ENCODE measurements at regions not wholly inside any gene's neighbourhood (a gene's known extent, or its start where the extent isn't known, plus 50 kb on each side); places are given as distances from the start of the nearest gene placed in this dataset.

DNA sequence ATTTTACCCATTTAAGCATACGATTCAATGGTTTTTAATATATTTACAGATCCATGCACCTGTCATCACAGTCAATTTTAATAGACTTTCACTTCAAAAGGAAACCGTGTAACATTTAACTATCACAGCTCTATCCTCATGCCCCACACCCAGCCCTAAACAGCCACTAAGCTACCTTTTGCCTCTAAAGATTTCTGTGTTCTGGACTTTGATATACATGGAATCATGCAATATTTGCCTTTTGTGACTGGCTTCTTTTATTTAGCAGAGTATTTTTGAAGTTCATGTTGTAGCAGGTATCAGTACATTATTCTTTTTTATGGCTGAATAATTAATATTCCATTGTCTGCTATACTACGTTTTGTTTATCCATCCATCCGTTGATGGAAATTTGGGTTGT, 50.3 kb upstream of the STX16 start:
- Mint-ChIP-seq H3K4me3 (no peak overlapping the region), H3K9me3 (peaks cover 0 to 4% (median 0%) of the 10 kb centered on the region in 5 donors), H3K36me3 (peaks cover 0 to 2% (median 0%) of the 10 kb centered on the region in 3 donors), H3K27ac (peak overlapping the region in 1 of 8 donors; percentile 24), H3K4me1 (no peaks in the 10 kb centered on the region), H3K27me3 (peaks cover 5 to 12% of the 10 kb centered on the region in 2 donors)
- POLR2A ChIA-PET: no interaction called here
- no peak overlapping the region for H3K4me3 ChIP-seq (ENCODE audit: low read length)
- no peak overlapping the region for H3K27ac ChIP-seq (ENCODE audit: low read depth, low read length)
- CTCF ChIA-PET: no interaction called here
- H3K4me1 ChIP-seq (ENCODE audit: insufficient read depth, low read length): no peaks in the 10 kb centered on the region
- DNase-seq: no peak
- H3K36me3 ChIP-seq (ENCODE audit: insufficient read depth, low read length): no peaks in the 10 kb centered on the region
- no peaks in the 10 kb centered on the region for H3K9me3 ChIP-seq (ENCODE audit: low read length)
- no peaks in the 10 kb centered on the region for H3K27me3 ChIP-seq (ENCODE audit: insufficient read depth, low read length, poor library complexity, severe bottlenecking)

DNA sequence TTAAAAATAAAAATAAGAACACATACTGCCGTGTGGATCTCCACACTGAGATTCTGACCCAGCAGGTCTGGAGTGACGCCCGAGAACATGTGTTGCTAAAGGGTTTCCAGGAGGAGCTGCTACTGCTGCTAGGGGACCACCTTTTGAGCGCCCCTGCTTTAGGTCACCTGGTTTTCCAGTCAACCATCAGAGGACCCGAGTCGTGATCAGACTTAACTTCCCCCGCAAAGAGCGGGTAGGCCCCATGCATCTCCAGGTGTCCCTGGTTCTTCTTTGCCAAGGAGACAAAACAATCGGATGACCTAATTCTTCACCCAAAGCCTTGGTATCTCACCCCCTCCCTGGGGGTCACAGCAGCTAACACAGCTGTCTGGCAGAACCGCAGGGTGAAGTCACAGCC, 51.1 kb upstream of the STX16 start:
- Histone ChIP-seq H3K27ac (ENCODE audit: low read depth, low read length) (no peak overlapping the region), H3K27me3 (ENCODE audit: insufficient read depth, low read length, poor library complexity, severe bottlenecking) (no peaks in the 10 kb centered on the region), H3K4me3 (ENCODE audit: low read length) (no peak overlapping the region), H3K36me3 (ENCODE audit: insufficient read depth, low read length) (no peaks in the 10 kb centered on the region), H3K9me3 (ENCODE audit: low read length) (no peaks in the 10 kb centered on the region), H3K4me1 (ENCODE audit: insufficient read depth, low read length) (no peaks in the 10 kb centered on the region)
- Mint-ChIP-seq H3K27me3 (peaks cover 5 to 12% of the 10 kb centered on the region in 2 donors), H3K36me3 (peaks cover 0 to 2% (median 0%) of the 10 kb centered on the region in 3 donors), H3K4me3 (no peak overlapping the region), H3K4me1 (no peaks in the 10 kb centered on the region), H3K9me3 (peaks cover 0 to 4% (median 0%) of the 10 kb centered on the region in 5 donors), H3K27ac (no peak overlapping the region)
- POLR2A ChIA-PET: no interaction called here
- DNase-seq: peak in 1 of 5 donors; percentile 19
- CTCF ChIA-PET: no interaction called here

DNA sequence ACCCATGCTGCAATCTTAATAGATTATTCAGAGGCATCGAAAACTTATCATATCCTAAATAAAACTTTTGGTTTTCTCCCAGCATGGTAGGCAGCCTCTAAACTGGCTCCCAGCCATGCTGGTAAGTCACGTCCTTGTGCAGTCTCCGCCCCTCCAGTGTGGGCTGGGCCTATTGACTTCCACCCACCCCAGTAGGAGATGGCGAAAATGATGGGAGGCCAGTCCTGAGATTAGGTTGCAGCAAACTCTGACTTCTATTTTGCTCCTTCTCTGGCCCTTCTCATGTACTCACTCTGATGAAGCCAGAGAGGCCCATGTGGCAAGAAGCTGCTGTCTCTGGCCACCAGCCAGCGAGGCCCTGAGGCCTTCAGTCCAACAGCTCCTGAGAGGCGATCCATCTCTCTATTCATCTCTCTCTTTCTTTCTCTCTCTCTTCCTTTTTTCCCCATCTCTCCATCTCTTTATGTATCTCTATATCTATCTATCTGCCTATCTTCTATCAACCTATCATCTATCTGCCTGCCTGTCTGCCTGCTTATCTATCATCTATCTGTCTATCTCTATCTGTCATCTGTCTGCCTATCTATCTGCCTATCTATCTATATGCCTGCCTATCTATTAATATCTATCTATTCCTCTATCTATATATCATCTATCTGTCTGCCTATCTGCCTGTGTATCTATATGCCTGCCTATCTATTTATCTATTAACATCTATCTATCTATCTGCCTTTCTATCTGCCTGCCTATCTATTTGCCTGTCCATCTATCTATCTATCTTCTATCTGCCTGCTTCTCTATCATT, 52.7 kb upstream of the STX16 start:
- CTCF ChIA-PET: no interaction called here
- Histone ChIP-seq H3K4me1 (ENCODE audit: insufficient read depth, low read length) (no peaks in the 10 kb centered on the region), H3K27me3 (ENCODE audit: insufficient read depth, low read length, poor library complexity, severe bottlenecking) (no peaks in the 10 kb centered on the region), H3K27ac (ENCODE audit: low read depth, low read length) (no peak overlapping the region), H3K4me3 (ENCODE audit: low read length) (no peak overlapping the region), H3K36me3 (ENCODE audit: insufficient read depth, low read length) (no peaks in the 10 kb centered on the region), H3K9me3 (ENCODE audit: low read length) (no peaks in the 10 kb centered on the region)
- Mint-ChIP-seq H3K4me3 (no peak overlapping the region), H3K27me3 (peaks cover 7 to 14% of the 10 kb centered on the region in 2 donors), H3K27ac (no peak overlapping the region), H3K36me3 (peaks cover 0 to 2% (median 0%) of the 10 kb centered on the region in 3 donors), H3K4me1 (no peaks in the 10 kb centered on the region), H3K9me3 (peaks cover 0 to 2% (median 0%) of the 10 kb centered on the region in 5 donors)
- DNase-seq: no peak
- POLR2A ChIA-PET: no interaction called here

DNA sequence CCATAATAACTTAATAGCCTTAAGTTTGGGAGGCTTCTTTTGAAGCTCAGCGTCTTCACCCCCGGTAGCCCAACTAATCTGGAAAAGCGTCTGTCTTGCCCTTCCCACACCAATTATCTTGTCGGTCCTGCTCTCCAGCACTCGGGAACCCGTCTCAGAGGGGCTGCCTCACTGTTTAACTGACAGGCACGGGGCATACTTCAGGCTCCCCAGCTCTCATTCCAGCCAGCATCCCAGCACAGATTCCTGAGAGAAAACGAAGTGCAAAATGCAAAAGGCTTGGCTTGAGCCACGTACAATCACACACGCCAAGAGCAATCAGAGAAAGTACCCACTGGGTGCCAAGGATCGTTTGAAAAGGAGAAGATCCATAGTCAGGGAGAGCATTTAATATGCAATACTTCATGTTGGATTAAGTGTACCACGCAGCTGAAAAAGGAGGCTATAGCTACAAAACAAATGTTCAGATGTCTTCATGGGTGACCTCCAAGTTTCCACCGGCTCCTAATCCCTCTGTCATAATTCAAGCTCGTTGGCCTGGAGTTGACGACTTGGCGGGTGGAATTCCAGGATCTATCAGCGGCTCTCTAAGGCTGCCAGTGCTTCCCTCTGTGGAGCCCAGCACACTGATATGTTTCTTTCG, 53.7 kb upstream of the STX16 start:
- Mint-ChIP-seq H3K9me3 (no peaks in the 10 kb centered on the region), H3K27me3 (peaks cover 7 to 17% of the 10 kb centered on the region in 2 donors), H3K36me3 (peaks cover 0 to 2% (median 0%) of the 10 kb centered on the region in 3 donors), H3K27ac (no peak overlapping the region), H3K4me3 (no peak overlapping the region), H3K4me1 (no peaks in the 10 kb centered on the region)
- no peak overlapping the region for H3K4me3 ChIP-seq (ENCODE audit: low read length)
- no peaks in the 10 kb centered on the region for H3K36me3 ChIP-seq (ENCODE audit: insufficient read depth, low read length)
- ChIA-PET POLR2A (no interaction called here), CTCF (no interaction called here)
- H3K27me3 ChIP-seq (ENCODE audit: insufficient read depth, low read length, poor library complexity, severe bottlenecking): no peaks in the 10 kb centered on the region
- no peak overlapping the region for H3K27ac ChIP-seq (ENCODE audit: low read depth, low read length)
- H3K9me3 ChIP-seq (ENCODE audit: low read length): no peaks in the 10 kb centered on the region
- no peak for DNase-seq
- no peaks in the 10 kb centered on the region for H3K4me1 ChIP-seq (ENCODE audit: insufficient read depth, low read length)

DNA sequence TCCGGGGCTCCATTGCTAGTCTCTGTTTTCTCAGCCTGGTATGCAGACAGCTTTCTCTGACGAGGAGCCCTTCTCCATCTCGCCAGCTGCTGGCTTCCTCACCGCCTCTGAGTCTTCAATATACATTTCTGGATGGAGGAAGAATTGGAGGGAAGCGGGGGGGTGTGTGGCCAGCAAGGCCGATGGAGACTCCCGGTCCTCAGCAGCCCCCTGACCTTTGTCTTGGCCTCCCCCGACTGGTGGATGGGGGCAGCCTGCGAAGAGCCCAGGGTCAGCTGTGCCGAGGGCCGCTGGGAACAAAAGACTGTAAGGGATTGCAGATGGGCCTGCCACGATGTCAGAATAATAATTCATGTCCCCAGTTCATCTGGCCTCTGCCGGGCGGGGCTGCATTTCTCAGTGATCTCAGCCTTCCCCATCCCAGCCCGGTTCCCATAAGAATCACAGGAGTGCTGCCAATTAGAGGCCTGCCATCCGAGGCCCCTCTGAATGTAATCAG, 54.3 kb upstream of the STX16 start:
- peaks cover 0 to under 1% (median 0%) of the 10 kb centered on the region in 3 donors for H3K4me1 Mint-ChIP-seq
- DNase-seq: no peak
- Histone ChIP-seq H3K9me3 (ENCODE audit: low read length) (no peaks in the 10 kb centered on the region), H3K36me3 (ENCODE audit: insufficient read depth, low read length) (no peaks in the 10 kb centered on the region), H3K4me1 (ENCODE audit: insufficient read depth, low read length) (no peaks in the 10 kb centered on the region), H3K27me3 (ENCODE audit: insufficient read depth, low read length, poor library complexity, severe bottlenecking) (no peaks in the 10 kb centered on the region), H3K27ac (ENCODE audit: low read depth, low read length) (no peak overlapping the region), H3K4me3 (ENCODE audit: low read length) (no peak overlapping the region)
- ChIA-PET CTCF (no interaction called here), POLR2A (no interaction called here)
- no peak overlapping the region for H3K27ac Mint-ChIP-seq
- H3K27me3 Mint-ChIP-seq: peaks cover 8 to 18% of the 10 kb centered on the region in 2 donors
- no peaks in the 10 kb centered on the region for H3K9me3 Mint-ChIP-seq
- H3K4me3 Mint-ChIP-seq: no peak overlapping the region
- H3K36me3 Mint-ChIP-seq: peaks cover 0 to 2% (median 0%) of the 10 kb centered on the region in 3 donors

DNA sequence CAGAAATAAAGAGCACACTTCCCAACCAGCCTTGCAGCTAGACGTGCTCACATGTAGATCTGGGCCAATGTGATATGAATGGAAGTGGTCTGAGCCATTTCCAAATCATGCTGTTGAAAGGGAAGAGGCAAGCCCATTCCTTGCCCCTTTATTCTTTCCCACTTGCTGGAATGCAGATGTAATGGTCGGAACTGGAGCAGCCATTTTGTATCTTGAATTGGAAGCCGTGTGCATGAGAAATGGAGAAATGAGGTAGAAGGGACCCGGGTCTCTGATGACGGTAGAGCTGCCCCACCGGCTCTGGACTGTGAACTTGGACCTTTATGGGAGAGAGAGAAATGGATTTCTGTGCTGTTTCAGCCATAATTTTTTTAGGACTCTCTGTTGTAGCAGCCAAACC, 54.8 kb upstream of the STX16 start:
- peaks cover 14 to 24% of the 10 kb centered on the region in 2 donors for H3K27me3 Mint-ChIP-seq
- ChIA-PET CTCF (no interaction called here), POLR2A (no interaction called here)
- H3K4me1 Mint-ChIP-seq: peaks cover 5 to 6% (median 5%) of the 10 kb centered on the region in 3 donors
- no peaks in the 10 kb centered on the region for H3K9me3 Mint-ChIP-seq
- Histone ChIP-seq H3K4me3 (ENCODE audit: low read length) (no peak overlapping the region), H3K4me1 (ENCODE audit: insufficient read depth, low read length) (no peaks in the 10 kb centered on the region), H3K27ac (ENCODE audit: low read depth, low read length) (no peak overlapping the region), H3K9me3 (ENCODE audit: low read length) (no peaks in the 10 kb centered on the region), H3K27me3 (ENCODE audit: insufficient read depth, low read length, poor library complexity, severe bottlenecking) (no peaks in the 10 kb centered on the region), H3K36me3 (ENCODE audit: insufficient read depth, low read length) (no peaks in the 10 kb centered on the region)
- H3K4me3 Mint-ChIP-seq: no peak overlapping the region
- H3K36me3 Mint-ChIP-seq: peaks cover 0 to 2% (median 0%) of the 10 kb centered on the region in 3 donors
- H3K27ac Mint-ChIP-seq: no peak overlapping the region
- DNase-seq: no peak

DNA sequence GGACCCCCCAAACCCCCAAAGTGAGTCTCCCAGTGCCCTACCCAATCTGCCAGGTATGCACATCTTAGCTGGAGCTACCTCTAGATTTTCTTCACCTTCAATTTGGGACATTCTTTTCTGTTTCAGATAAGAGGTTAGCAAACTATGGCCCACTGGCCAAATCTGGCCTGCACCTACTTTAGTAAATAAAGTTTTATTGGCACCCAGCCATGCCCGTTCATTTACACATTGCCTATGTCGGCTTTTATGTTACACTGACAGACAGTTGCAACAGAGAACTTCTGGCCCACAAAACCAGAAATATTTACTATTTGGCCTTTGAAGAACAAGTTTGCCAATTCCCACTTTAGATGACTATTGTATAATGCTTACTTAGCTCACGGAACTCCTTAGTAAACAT, 55.9 kb upstream of the STX16 start:
- H3K9me3 ChIP-seq (ENCODE audit: low read length): no peaks in the 10 kb centered on the region
- ChIA-PET POLR2A (no interaction called here), CTCF (no interaction called here)
- DNase-seq: no peak
- H3K27me3 Mint-ChIP-seq: peaks cover 14 to 28% of the 10 kb centered on the region in 2 donors
- no peak overlapping the region for H3K4me3 Mint-ChIP-seq
- no peaks in the 10 kb centered on the region for H3K27me3 ChIP-seq (ENCODE audit: insufficient read depth, low read length, poor library complexity, severe bottlenecking)
- no peak overlapping the region for H3K27ac Mint-ChIP-seq
- peaks cover 7 to 8% (median 7%) of the 10 kb centered on the region in 3 donors for H3K4me1 Mint-ChIP-seq
- no peaks in the 10 kb centered on the region for H3K36me3 ChIP-seq (ENCODE audit: insufficient read depth, low read length)
- no peaks in the 10 kb centered on the region for H3K4me1 ChIP-seq (ENCODE audit: insufficient read depth, low read length)
- no peak overlapping the region for H3K27ac ChIP-seq (ENCODE audit: low read depth, low read length)
- peaks cover 0 to 2% (median 0%) of the 10 kb centered on the region in 3 donors for H3K36me3 Mint-ChIP-seq
- H3K4me3 ChIP-seq (ENCODE audit: low read length): no peak overlapping the region
- H3K9me3 Mint-ChIP-seq: no peaks in the 10 kb centered on the region

DNA sequence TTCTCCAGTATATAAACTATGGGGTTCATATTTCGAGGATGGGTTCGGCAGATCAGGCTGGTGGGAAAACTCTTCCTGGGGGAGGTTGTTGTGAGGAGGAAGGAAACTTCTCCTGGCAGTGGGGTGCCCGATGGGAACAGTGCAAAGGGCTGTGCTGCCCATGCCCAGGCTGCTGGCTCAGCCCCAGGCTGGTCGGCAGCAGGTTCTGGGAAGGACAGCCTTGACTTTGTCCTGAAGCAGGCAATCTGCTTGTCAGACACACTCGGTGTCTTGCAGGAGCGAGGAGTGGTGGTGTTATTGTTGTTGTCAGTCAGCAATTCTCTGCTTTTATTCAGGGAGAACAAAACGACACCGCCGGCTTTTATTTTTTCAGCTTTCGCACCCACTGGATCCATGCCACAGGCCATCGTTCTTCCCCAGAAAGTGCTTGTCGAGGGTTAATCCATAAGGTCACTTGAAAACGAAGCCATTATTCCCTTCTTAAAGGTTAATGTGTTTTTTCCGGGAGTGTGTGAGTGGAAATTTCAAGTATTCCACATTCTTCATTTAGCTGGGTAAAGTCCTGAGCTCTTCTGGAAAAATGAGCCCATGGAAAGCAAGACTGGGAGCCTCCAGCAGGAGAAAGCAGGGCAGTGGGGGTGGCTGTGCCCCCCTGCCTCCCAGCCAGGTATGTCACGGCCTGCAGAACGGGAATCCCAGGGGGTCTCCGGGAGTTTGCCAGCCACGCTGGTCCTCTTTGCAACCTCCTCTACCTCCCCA, 57.0 kb upstream of the STX16 start:
- Mint-ChIP-seq H3K4me3 (no peak overlapping the region), H3K4me1 (peaks cover 7 to 11% (median 10%) of the 10 kb centered on the region in 3 donors), H3K9me3 (no peaks in the 10 kb centered on the region), H3K36me3 (peaks cover 0 to 2% (median 0%) of the 10 kb centered on the region in 3 donors), H3K27me3 (peaks cover 16 to 36% of the 10 kb centered on the region in 2 donors), H3K27ac (no peak overlapping the region)
- no peak overlapping the region for H3K27ac ChIP-seq (ENCODE audit: low read depth, low read length)
- DNase-seq: no peak
- ChIA-PET CTCF (no interaction called here), POLR2A (no interaction called here)
- H3K4me3 ChIP-seq (ENCODE audit: low read length): no peak overlapping the region
- no peaks in the 10 kb centered on the region for H3K9me3 ChIP-seq (ENCODE audit: low read length)
- no peaks in the 10 kb centered on the region for H3K27me3 ChIP-seq (ENCODE audit: insufficient read depth, low read length, poor library complexity, severe bottlenecking)
- no peaks in the 10 kb centered on the region for H3K4me1 ChIP-seq (ENCODE audit: insufficient read depth, low read length)
- H3K36me3 ChIP-seq (ENCODE audit: insufficient read depth, low read length): no peaks in the 10 kb centered on the region

Measured in CD8-positive, alpha-beta memory T cell (primary cell).